GM21529 (cell line): ENCODE measurements at regions not wholly inside any gene's neighbourhood (a gene's known extent, or its start where the extent isn't known, plus 50 kb on each side); places are given as distances from the start of the nearest gene placed in this dataset.

Experiments used
- ATAC-seq: cut with Tn5 transposase; IDR thresholded peaks from one replicate; pipeline ENCODE4 v1.9.1; 2021; ENCODE audit not compliant: unreplicated experiment

- no peak for ATAC-seq
Observed at GRCh38 chr14:85788470-85789233, 258.7 kb downstream of the FLRT2 start.

GRCh38 chr14:85766295-85766694, 236.4 kb downstream of the FLRT2 start:
- no peak for ATAC-seq

GRCh38 chr14:85764822-85765221, 234.9 kb downstream of the FLRT2 start:
- ATAC-seq, result no peak

GRCh38 chr14:85762526-85762925, 232.6 kb downstream of the FLRT2 start:
- no peak for ATAC-seq

GRCh38 chr14:85752175-85752574, 222.2 kb downstream of the FLRT2 start:
- ATAC-seq, result no peak

GRCh38 chr14:85744573-85744972, 214.6 kb downstream of the FLRT2 start:
- ATAC-seq, result no peak

GRCh38 chr14:85732031-85732430, 202.1 kb downstream of the FLRT2 start:
- no peak for ATAC-seq

- no peak for ATAC-seq
Observed at GRCh38 chr14:85731186-85731585, 201.2 kb downstream of the FLRT2 start.

GRCh38 chr14:85728476-85729065, 198.6 kb downstream of the FLRT2 start:
- ATAC-seq, result no peak

GRCh38 chr14:85714069-85714468, 184.1 kb downstream of the FLRT2 start:
- no peak for ATAC-seq

GRCh38 chr14:85711620-85712019, 181.7 kb downstream of the FLRT2 start:
- ATAC-seq, result no peak
